Cardiac muscle cell (in vitro differentiated cells and primary cell): ENCODE measurements at regions not wholly inside any gene's neighbourhood (a gene's known extent, or its start where the extent isn't known, plus 50 kb on each side); places are given as distances from the start of the nearest gene placed in this dataset.

ENCODE experiments used
- DNase-seq, 2 donors: peaks; one replicate each; pipeline versions ENCODE4 v3.0.0 to v3.0.0-alpha.2; 2010 to 2017; ENCODE audit warnings: low read depth in 1 of 2, low spot score in 1 of 2
- H3K27ac ChIP-seq: fragments of 200-600 bp; sonication (generic); 2 replicates; pipeline ENCODE4 v1.5.1; 2016
- H3K27me3 ChIP-seq: fragments of 200-600 bp; sonication (generic); 2 replicates; pipeline ENCODE4 v1.6.0; 2016; ENCODE audit warnings: control low read depth
- H3K36me3 ChIP-seq: fragments of 200-600 bp; sonication (generic); 2 replicates; pipeline ENCODE4 v1.5.1; 2016; ENCODE audit warnings: control low read depth
- H3K4me1 ChIP-seq: fragments of 200-600 bp; sonication (generic); 2 replicates; pipeline ENCODE4 v1.8.1; 2017; ENCODE audit warnings: low read depth, mild to moderate bottlenecking, mixed run types
- H3K4me3 ChIP-seq: fragments of 200-600 bp; sonication (generic); 2 replicates; pipeline ENCODE4 v1.5.1; 2016; ENCODE audit warnings: mild to moderate bottlenecking
- H3K9me3 ChIP-seq: fragments of 200-600 bp; sonication (generic); 2 replicates; pipeline ENCODE4 v1.5.1; 2017; ENCODE audit warnings: low read depth, mild to moderate bottlenecking, control low read depth
- TF ChIP-seq, protein P1 (sequence below): IDR thresholded peaks from 2 replicates; pipeline ENCODE4 v1.5.1; 2012; ENCODE audit warnings: low read depth, mild to moderate bottlenecking, low read length

DNA sequence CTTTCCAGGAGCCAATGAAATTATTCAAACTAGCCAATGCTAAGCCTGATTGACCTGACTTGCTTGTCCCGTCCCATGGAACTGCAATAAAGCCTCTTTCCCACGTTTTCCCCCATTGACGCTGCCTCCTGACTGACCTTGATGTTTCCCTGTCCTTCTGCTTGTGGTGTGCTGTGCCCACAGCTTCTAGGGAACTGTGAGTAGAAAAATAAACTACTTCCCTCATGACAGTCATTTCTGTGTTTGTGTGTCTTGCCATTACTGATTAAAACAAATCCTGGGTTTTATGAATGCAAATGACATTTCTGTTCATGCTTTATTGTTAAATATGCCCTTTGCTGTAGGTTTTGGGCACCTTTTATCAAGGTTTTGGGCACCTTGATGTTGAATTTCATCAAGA is 91.3 kb upstream of the ABI1 start:
- Histone ChIP-seq H3K27me3 (no peaks in the 10 kb centered on the region), H3K27ac (no peak overlapping the region), H3K4me1 (no peaks in the 10 kb centered on the region), H3K36me3 (no peaks in the 10 kb centered on the region), H3K9me3 (no peaks in the 10 kb centered on the region), H3K4me3 (no peak overlapping the region)
- TF ChIP-seq, protein P1, sequence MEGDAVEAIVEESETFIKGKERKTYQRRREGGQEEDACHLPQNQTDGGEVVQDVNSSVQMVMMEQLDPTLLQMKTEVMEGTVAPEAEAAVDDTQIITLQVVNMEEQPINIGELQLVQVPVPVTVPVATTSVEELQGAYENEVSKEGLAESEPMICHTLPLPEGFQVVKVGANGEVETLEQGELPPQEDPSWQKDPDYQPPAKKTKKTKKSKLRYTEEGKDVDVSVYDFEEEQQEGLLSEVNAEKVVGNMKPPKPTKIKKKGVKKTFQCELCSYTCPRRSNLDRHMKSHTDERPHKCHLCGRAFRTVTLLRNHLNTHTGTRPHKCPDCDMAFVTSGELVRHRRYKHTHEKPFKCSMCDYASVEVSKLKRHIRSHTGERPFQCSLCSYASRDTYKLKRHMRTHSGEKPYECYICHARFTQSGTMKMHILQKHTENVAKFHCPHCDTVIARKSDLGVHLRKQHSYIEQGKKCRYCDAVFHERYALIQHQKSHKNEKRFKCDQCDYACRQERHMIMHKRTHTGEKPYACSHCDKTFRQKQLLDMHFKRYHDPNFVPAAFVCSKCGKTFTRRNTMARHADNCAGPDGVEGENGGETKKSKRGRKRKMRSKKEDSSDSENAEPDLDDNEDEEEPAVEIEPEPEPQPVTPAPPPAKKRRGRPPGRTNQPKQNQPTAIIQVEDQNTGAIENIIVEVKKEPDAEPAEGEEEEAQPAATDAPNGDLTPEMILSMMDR: no peak
- DNase-seq: no peak

DNA sequence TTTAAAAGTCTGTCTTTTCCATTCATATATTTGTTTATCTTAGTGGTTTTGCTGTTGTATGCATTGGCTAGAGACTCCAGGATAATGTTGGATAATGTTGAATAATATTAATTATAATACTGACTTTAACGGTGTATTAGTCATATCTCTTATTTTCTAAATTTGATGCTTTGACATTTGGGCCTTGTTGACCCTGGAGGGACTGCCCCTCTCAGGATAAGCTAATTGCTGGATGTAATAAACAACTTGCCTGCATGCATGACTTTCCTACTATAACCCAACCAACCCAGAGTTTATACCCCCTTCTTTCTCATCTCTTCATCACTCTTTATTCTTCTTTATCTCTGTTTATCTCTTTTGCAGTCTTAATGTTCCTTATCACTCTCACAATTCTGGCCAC is 90.9 kb upstream of the ABI1 start:
- H3K9me3 ChIP-seq: no peaks in the 10 kb centered on the region
- no peaks in the 10 kb centered on the region for H3K36me3 ChIP-seq
- H3K27ac ChIP-seq: no peak overlapping the region
- H3K27me3 ChIP-seq: no peaks in the 10 kb centered on the region
- no peak for DNase-seq
- TF ChIP-seq, protein P1: no peak
- H3K4me3 ChIP-seq: no peak overlapping the region
- no peaks in the 10 kb centered on the region for H3K4me1 ChIP-seq

DNA sequence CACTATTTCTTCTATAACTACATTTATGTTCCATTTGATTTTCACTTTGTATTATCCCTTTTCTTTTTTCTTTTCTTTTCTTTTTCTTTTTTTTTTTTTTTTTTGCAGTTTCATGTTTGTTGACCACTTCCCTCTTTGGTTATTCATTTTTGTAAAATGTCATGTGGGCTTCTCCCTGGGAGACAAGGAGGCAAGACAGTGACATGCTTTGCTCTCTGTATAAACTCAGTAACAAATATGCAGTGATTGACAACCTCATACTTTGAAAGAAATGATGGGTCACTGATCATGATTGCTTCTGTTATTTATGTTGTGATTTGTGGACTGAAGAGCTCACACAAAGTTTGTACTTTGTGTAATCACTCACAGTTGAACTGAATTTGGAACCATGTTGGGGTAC is 90.2 kb upstream of the ABI1 start:
- TF ChIP-seq, protein P1: no peak
- H3K9me3 ChIP-seq: no peaks in the 10 kb centered on the region
- no peaks in the 10 kb centered on the region for H3K27me3 ChIP-seq
- no peaks in the 10 kb centered on the region for H3K36me3 ChIP-seq
- no peak overlapping the region for H3K4me3 ChIP-seq
- H3K27ac ChIP-seq: no peak overlapping the region
- no peaks in the 10 kb centered on the region for H3K4me1 ChIP-seq
- DNase-seq: no peak

DNA sequence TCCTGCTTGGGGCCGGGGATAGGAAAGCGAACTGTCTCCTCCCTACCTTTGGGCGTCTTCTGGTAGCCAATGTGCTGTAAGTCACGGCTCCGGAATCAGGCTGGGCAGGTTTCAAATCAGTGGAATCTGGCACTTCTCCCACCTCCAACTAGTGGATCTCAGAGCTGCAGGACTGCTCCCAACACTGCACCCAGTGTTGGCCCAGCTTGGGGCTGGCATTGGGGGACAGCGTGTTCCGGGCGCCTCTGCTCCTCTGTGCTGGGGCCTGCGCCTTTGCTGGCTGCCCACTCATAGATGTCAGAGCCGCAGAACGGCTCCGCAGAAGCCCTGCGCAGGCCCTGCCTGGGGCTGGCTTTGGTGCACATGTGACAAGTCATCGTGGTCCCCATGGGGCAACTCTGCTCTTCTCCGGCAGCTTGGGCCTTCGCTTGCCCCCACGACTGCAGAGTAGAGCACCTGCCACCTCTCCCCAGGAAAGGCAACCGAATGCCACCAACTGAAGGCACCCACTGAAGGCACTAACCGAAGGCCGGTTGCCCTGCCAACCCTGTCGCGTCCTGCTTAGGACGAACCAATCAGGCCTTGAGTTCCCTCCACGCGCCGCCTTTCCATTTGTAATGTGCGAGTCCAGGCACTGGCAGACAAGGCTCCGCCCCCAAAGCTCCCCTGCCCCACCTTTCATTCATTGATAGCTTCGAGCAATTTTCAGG is 85.5 kb upstream of the ABI1 start:
- Histone ChIP-seq H3K27ac (no peak overlapping the region), H3K4me1 (no peaks in the 10 kb centered on the region), H3K36me3 (no peaks in the 10 kb centered on the region), H3K27me3 (no peaks in the 10 kb centered on the region), H3K9me3 (no peaks in the 10 kb centered on the region), H3K4me3 (no peak overlapping the region)
- TF ChIP-seq, protein P1: no peak
- DNase-seq: peak in 1 of 2 donors; percentile 8

DNA sequence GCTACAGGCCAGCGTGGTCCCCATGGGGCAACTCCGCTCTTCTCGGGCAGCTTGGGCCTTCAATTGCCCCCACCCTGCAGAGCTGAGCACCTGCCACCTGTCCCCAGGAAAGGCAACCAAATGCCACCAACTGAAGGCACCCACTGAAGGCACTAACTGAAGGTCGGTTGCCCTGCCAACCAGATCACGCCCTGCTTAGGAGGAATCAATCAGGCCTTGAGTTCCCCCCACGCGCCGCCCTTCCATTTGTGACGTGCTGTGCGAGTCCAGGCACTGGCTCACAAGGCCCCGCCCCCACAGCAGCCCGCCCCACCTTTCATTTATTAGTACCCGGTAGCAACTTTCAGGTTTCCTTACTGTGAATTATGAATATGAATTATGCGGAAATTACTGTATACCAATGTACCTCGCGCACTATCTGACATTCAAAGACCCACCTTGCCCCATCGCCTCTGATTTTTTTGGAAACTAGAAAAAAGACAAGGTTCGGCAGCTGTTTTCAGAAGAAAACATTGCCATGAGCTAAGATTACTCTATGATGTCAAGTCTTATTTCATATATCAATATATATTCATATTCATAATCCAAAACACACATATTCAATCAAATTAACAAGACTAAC is 83.6 kb upstream of the ABI1 start:
- Histone ChIP-seq H3K4me1 (no peaks in the 10 kb centered on the region), H3K27ac (no peak overlapping the region)

More for the DNA sequence above, 83.6 kb upstream of the ABI1 start:
- no peaks in the 10 kb centered on the region for H3K36me3 ChIP-seq
- TF ChIP-seq, protein P1: no peak
- no peaks in the 10 kb centered on the region for H3K27me3 ChIP-seq
- H3K4me3 ChIP-seq: no peak overlapping the region
- H3K9me3 ChIP-seq: no peaks in the 10 kb centered on the region
- DNase-seq: no peak
